ENCODE measurements at regions not wholly inside any gene's neighbourhood (a gene's known extent, or its start where the extent isn't known, plus 50 kb on each side); places are given as distances from the start of the nearest gene placed in this dataset.

DNA sequence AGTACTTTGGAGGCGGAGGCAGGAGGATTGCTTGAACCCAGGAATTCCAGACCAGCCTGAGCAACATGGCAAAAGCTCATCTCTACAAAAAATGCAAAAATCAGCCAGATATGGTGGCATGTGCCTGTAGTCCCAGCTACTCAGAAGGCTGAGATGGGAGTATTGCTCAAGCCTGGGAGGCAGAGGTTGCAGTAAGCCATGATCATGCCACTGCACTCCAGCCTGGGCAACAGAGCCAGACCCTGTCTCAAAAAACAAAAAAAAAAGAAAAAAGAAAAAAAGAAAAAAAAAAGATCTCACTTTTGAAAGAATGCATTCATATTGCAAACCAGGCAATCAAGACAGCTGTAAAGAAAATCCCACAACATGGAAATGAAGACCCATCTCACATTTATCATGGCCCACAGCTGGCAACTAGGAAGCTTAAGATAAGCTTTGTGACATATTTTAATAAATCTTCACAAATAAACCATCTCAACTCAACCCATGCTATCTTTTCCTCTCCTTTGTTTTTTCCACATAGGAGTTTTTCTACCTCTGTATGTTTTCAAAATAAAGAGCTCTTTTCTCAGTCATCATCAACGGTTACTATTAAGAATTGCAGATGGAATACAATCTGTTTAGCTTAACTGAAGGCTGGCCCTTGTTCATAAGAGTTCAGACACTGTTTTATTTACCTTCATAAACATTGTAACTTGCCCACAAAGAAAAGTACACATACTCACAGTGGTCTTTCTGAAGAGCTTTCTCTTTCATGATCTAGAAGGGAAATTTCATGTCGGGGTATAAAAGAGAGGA is 137.0 kb downstream of the MREG start (continued):
- no peak for TF ChIP-seq HBP1 (CRISPR knock-in tag; IDR thresholded peaks at IDR 0.05; ENCODE audit: low read depth)
- no peak for TF ChIP-seq ZNF839 (CRISPR knock-in tag; IDR thresholded peaks at IDR 0.05; ENCODE audit: borderline replicate concordance)
- TF ChIP-seq FOXC1 (CRISPR knock-in tag; IDR thresholded peaks at IDR 0.05; ENCODE audit: borderline replicate concordance), result no peak
- TF ChIP-seq, protein P1, sequence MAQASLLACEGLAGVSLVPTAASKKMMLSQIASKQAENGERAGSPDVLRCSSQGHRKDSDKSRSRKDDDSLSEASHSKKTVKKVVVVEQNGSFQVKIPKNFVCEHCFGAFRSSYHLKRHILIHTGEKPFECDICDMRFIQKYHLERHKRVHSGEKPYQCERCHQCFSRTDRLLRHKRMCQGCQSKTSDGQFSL (CRISPR knock-in tag; IDR thresholded peaks at IDR 0.05), result no peak
- no peak for TF ChIP-seq SP2 (CRISPR knock-in tag; IDR thresholded peaks at IDR 0.05)
- no peak for TF ChIP-seq THYN1 (CRISPR knock-in tag; IDR thresholded peaks at IDR 0.05; ENCODE audit: borderline replicate concordance, low read depth)
- no peak for TF ChIP-seq GLI4 (CRISPR knock-in tag; IDR thresholded peaks at IDR 0.05; ENCODE audit: borderline replicate concordance)
- no peak for TF ChIP-seq RFX5 (IDR thresholded peaks at IDR 0.05; ENCODE audit: low read depth, low read length)
- TF ChIP-seq ZNF501 (CRISPR knock-in tag; IDR thresholded peaks at IDR 0.05), result no peak
- TF ChIP-seq ZKSCAN5 (CRISPR knock-in tag; IDR thresholded peaks at IDR 0.05), result no peak
- no peak for TF ChIP-seq ONECUT2 (CRISPR knock-in tag; IDR thresholded peaks at IDR 0.05)
- TF ChIP-seq ZNF562 (CRISPR knock-in tag; IDR thresholded peaks at IDR 0.05; ENCODE audit: borderline replicate concordance), result no peak
- no peak for TF ChIP-seq CENPX (CRISPR knock-in tag; IDR thresholded peaks at IDR 0.05)
- no peak for TF ChIP-seq CREBL2 (CRISPR knock-in tag; IDR thresholded peaks at IDR 0.05; ENCODE audit: borderline replicate concordance)
- TF ChIP-seq ZNF33B (CRISPR knock-in tag; IDR thresholded peaks at IDR 0.05), result no peak
- TF ChIP-seq AGO2 (optimal IDR thresholded peaks at IDR 0.05; ENCODE audit: low read depth, low read length), result no peak
- TF ChIP-seq ELF1 (CRISPR knock-in tag; IDR thresholded peaks at IDR 0.05), result no peak
- peak; percentile 12 for TF ChIP-seq TEAD3 (CRISPR knock-in tag; optimal IDR thresholded peaks at IDR 0.05; ENCODE audit: borderline replicate concordance)
- TF ChIP-seq HNRNPK (IDR thresholded peaks at IDR 0.05; ENCODE audit: low read depth, low read length, poor library complexity, severe bottlenecking), result no peak
- no peak for TF ChIP-seq ZNF619 (CRISPR knock-in tag; IDR thresholded peaks at IDR 0.05)
- TF ChIP-seq DRAP1 (CRISPR knock-in tag; IDR thresholded peaks at IDR 0.05), result no peak; the same call in 1 of the 2 replicates
- no peak for TF ChIP-seq ZNF382 (CRISPR knock-in tag; IDR thresholded peaks at IDR 0.05; ENCODE audit: borderline replicate concordance)
- no peak for TF ChIP-seq CCAR2 (optimal IDR thresholded peaks at IDR 0.05; ENCODE audit: low read depth, low read length)
- TF ChIP-seq KDM2A (CRISPR knock-in tag; IDR thresholded peaks at IDR 0.05; ENCODE audit: borderline replicate concordance, low read depth), result no peak
- TF ChIP-seq KDM5B (CRISPR knock-in tag; IDR thresholded peaks at IDR 0.05; ENCODE audit: borderline replicate concordance), result no peak
- no peak for TF ChIP-seq TERF1 (CRISPR knock-in tag; IDR thresholded peaks at IDR 0.05)
- TF ChIP-seq NFE2L2 (IDR thresholded peaks at IDR 0.05; ENCODE audit: low read length), result no peak
- no peak for TF ChIP-seq MZF1 (CRISPR knock-in tag; IDR thresholded peaks at IDR 0.05; ENCODE audit: borderline replicate concordance)
- no peak for TF ChIP-seq XRCC5 (optimal IDR thresholded peaks at IDR 0.05; ENCODE audit: low read length)

All from HepG2 (cell line).